ENCODE measurements at regions not wholly inside any gene's neighbourhood (a gene's known extent, or its start where the extent isn't known, plus 50 kb on each side); places are given as distances from the start of the nearest gene placed in this dataset.

DNA sequence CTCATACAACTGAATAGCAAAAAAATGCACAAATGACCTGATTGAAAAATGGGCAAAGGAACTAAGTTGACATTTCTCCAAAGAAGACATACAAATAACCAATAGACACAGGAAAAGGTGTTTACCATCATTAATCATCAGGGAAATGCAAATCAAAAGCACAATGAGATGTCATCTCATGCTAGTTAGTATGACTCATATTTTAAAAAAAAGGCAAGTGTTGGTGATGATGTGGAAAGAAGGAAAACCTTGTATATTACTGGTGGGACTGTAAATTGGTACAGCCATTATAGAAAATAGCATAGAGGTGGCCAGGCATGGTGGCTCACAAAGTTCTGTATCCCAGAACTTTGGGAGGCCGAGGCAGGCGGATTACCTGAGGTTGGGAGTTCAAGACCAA, 232.5 kb upstream of the ZFHX3 start:
- TF ChIP-seq, protein P1, sequence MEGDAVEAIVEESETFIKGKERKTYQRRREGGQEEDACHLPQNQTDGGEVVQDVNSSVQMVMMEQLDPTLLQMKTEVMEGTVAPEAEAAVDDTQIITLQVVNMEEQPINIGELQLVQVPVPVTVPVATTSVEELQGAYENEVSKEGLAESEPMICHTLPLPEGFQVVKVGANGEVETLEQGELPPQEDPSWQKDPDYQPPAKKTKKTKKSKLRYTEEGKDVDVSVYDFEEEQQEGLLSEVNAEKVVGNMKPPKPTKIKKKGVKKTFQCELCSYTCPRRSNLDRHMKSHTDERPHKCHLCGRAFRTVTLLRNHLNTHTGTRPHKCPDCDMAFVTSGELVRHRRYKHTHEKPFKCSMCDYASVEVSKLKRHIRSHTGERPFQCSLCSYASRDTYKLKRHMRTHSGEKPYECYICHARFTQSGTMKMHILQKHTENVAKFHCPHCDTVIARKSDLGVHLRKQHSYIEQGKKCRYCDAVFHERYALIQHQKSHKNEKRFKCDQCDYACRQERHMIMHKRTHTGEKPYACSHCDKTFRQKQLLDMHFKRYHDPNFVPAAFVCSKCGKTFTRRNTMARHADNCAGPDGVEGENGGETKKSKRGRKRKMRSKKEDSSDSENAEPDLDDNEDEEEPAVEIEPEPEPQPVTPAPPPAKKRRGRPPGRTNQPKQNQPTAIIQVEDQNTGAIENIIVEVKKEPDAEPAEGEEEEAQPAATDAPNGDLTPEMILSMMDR (conservative IDR thresholded peaks at IDR 0.05), result no peak
- TF ChIP-seq ZFX (IDR thresholded peaks at IDR 0.05), result no peak

All from C4-2B (cell line).